ENCODE measurements at regions not wholly inside any gene's neighbourhood (a gene's known extent, or its start where the extent isn't known, plus 50 kb on each side); places are given as distances from the start of the nearest gene placed in this dataset.
"Not testable (repeated sequence)": the region's sequence is repeated elsewhere in the genome, so short reads cannot be mapped to it uniquely, and the experiment has no call there.

GRCh38 chr2:7852546-7852945 is 829.3 kb upstream of the ID2 start:
- DNase-seq (ENCODE audit: low spot score), result no peak

DNA sequence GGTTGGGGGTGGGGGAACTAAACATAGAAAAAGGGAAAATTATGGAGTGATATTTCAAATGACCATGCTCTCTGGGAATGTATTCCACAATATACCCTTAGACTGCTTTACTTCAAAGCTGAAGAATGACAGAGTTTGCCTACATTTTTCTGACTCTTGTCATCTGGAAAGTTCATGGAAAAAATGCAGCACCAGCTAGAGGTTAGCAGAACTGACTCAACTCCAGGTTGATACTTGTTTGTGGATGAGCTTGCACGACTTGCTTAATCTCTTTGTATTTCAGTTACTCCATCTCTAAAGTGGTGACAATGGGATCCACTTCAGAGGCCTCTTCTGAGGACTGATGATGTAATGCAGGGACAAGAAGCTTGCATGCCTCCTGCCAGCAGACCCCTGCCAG is 824.0 kb upstream of the ID2 start:
- no peak for DNase-seq (ENCODE audit: low spot score)

- DNase-seq (ENCODE audit: low spot score), result no peak
Observed at GRCh38 chr2:7858624-7859023, 823.2 kb upstream of the ID2 start.

GRCh38 chr2:7860693-7861092 is 821.2 kb upstream of the ID2 start:
- no peak for DNase-seq (ENCODE audit: low spot score)

GRCh38 chr2:7861910-7862702 is 819.8 kb upstream of the ID2 start:
- DNase-seq (ENCODE audit: low spot score), result no peak

DNA sequence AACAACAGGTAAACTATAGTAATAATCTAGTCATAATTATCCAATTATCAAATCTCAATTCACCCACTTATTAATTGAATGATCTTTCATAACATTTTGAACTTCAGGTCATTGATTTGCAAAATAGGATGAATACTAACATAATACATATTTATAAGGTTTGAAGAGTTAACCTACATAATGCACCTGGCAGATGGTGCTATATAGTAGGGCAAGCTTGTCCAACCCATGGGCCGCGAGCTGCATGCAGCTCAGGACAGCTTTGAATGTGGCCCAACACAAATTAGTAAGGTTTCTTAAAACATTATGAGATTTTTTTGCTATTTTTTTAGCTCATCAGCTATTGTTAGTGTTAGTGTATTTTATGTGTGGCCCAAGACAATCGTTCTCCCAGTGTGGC is 815.8 kb upstream of the ID2 start:
- no peak for DNase-seq (ENCODE audit: low spot score)

- no peak for DNase-seq (ENCODE audit: low spot score)
Observed at GRCh38 chr2:7866825-7867224, 815.0 kb upstream of the ID2 start.

GRCh38 chr2:7867867-7868266 is 814.0 kb upstream of the ID2 start:
- DNase-seq (ENCODE audit: low spot score), result no peak

DNA sequence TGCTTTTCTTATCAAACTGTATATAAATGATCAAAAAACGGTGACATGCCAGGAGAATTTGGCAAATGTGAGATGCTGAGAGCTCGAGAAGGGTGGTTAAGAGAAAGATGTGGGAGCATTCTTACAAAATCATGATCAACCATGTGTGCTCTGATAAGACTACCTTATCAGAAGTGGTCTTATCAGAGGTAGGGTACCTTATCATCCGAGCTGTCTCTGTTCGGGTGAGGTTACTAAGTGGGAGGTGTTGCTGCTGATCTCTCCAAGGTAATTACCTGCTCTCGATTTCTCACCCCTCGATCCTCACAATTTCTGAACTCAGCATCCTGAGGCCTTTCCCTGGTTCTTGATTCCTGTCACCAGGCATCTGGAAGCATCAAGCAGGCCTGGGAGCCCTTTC is 813.0 kb upstream of the ID2 start:
- DNase-seq (ENCODE audit: low spot score), result no peak

- not testable (repeated sequence) for DNase-seq (ENCODE audit: low spot score)
Observed at GRCh38 chr2:7876445-7876844, 805.4 kb upstream of the ID2 start.

GRCh38 chr2:7878266-7878665 is 803.6 kb upstream of the ID2 start:
- DNase-seq (ENCODE audit: low spot score), result not testable (repeated sequence)

- no peak for DNase-seq (ENCODE audit: low spot score)
Observed at GRCh38 chr2:7878786-7879482, 802.9 kb upstream of the ID2 start.

DNA sequence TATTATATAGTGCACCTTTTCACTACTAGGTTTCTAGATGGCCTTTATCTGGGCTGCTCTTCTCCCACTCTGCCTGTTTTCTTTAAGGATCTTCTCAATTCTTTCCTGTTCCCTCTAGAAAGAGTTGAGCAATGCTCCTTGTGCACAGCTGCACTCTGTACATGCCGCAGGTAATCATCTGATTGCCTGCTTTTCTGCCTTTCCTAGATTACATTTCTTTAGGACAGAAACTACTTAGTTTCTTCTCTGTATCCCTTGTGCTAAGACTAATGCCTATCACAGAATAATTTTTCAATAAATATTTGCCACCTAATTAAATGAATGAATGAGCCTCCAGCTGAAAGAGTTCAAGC is 802.4 kb upstream of the ID2 start:
- no peak for DNase-seq (ENCODE audit: low spot score)

DNA sequence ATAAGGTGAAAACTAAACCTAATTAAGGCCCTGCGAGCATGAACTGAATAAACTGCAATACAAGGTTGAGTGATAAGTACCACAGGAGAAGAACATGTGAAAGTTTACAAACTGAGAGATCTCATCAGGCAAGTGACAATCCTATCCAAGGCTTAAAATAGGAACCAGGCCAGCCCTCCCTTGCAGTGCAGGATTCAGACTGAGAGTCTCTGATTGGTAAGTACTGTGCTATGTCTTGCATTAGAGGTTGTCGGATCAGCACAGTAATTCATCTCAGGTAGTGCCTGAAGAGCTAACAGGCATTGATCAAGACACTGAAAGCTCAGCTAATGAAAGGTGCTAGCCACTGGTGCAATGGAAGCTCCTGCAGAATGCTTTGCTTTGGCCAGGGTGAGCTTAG is 801.7 kb upstream of the ID2 start:
- DNase-seq (ENCODE audit: low spot score), result no peak

DNA sequence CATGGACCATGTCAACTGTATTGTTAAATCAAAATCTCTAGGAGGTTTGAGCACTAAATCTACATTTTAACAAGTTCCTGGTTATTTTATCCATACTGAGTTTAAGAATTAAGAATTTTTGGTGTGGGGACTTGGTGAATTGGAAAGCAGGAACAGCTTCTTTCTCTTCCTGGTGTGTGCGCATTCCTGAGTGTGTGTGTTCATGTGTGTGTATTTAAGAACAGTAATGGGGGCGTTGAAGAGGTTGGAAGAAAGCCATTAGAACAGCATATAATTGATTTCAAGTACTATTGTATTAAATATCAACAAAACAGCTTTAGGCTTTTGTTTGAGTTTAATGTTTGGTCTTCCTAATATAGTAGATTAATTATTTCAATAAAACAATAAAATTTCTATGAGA is 801.3 kb upstream of the ID2 start:
- no peak for DNase-seq (ENCODE audit: low spot score)

GRCh38 chr2:7881063-7881462 is 800.8 kb upstream of the ID2 start:
- DNase-seq (ENCODE audit: low spot score), result no peak

- DNase-seq (ENCODE audit: low spot score), result no peak
Observed at GRCh38 chr2:7881466-7881865, 800.4 kb upstream of the ID2 start.

DNA sequence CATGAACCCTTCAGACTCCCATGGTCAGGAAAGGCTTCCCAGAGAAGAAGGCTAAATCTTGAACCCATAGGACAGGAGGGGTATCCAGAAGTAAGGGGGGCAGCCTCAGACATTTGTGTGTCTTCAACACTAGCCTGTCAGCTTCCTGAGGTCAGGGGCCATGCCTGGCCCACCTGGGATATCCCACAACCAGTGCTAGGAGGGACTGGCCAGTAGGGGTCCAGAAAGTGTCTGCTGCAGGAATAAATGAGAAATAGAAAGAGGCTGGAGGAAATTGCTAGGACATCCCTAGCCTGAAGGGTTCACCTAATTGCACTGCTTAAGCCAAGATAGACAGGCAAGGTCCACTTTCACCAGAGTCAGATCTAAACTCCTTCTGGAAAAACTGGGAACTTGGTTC is 799.6 kb upstream of the ID2 start:
- no peak for DNase-seq (ENCODE audit: low spot score)

- DNase-seq (ENCODE audit: low spot score), result no peak
Observed at GRCh38 chr2:7884338-7884737, 797.5 kb upstream of the ID2 start.

DNA sequence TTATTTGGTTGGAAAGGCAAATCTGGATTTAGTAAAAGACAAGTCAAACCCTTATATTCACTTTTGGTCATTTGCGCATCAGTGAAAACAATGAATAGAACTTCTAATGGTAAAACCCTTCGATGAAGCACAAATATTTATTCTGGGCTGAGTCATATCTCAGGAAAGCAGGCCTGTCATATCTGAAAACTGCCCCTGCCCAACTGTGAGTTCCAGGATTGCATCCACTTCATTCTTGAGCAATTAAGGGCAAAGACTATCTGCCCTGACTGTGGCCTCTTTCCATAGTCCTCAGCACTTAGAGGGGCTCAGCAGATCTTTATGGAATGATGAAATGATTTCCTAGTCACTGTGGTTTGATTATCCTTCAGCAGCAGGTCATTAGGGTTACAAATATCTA is 795.2 kb upstream of the ID2 start:
- DNase-seq (ENCODE audit: low spot score), result no peak

GRCh38 chr2:7887441-7887840 is 794.4 kb upstream of the ID2 start:
- DNase-seq (ENCODE audit: low spot score), result no peak

DNA sequence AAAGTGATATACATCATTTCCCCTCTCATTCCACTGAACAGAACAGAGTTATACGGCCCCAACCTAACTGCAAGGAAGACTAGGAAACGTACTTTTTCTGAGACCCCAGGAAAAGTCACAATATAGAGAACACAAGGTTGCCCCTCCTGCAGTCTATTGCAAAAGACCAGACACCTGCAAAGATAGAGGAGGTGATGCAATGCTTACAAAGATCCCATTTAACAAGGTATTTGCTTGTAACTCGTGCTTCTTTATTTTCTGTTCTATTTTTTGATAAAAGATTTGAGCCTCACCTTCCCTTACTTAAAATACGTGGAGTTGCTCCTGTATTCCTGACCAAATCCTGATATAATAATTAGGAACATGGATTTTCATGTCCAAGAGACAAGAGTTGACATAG is 793.0 kb upstream of the ID2 start:
- DNase-seq (ENCODE audit: low spot score), result no peak

DNA sequence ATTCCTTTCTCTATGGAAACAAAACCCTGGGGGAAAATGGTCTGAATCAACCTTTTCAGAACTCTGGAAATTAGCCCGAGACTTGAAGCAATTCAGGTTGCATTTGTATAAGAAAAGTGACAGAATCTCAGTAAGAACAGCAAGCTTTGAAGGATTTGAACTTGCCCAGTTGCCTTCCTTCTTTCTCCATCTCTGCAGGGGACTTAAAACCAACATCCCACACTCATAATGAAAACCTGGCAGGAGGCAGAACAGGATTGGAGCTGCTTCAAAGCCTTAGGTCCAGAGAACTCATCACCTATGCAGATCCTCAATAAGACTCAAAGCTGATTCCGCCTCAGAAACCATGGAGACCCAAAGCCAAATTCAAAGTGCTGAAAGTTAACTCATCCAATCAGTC is 790.5 kb upstream of the ID2 start:
- no peak for DNase-seq (ENCODE audit: low spot score)

- no peak for DNase-seq (ENCODE audit: low spot score)
Observed at GRCh38 chr2:7895289-7895688, 786.6 kb upstream of the ID2 start.

All from COLO829 (cell line).